ENCODE measurements at regions not wholly inside any gene's neighbourhood (a gene's known extent, or its start where the extent isn't known, plus 50 kb on each side); places are given as distances from the start of the nearest gene placed in this dataset.
"Not testable (repeated sequence)": the region's sequence is repeated elsewhere in the genome, so short reads cannot be mapped to it uniquely, and the experiment has no call there.

GRCh38 chr6:8177721-8178120, 75.4 kb upstream of the EEF1E1 start:
- H2AFZ ChIP-seq (ENCODE audit: low read depth, low read length) = no peak overlapping the region
- no peaks in the 10 kb centered on the region for H3K9me3 ChIP-seq (ENCODE audit: low read length)
- no peaks in the 10 kb centered on the region for H3K27me3 ChIP-seq (ENCODE audit: insufficient read depth, low read length)
- no peak overlapping the region for H3K4me3 ChIP-seq (ENCODE audit: low read length)
- H3K36me3 ChIP-seq (ENCODE audit: insufficient read depth, low read length) = no peaks in the 10 kb centered on the region
- peaks cover 36% of the 10 kb centered on the region for H3K4me1 ChIP-seq (ENCODE audit: insufficient read depth, low read length)

DNA sequence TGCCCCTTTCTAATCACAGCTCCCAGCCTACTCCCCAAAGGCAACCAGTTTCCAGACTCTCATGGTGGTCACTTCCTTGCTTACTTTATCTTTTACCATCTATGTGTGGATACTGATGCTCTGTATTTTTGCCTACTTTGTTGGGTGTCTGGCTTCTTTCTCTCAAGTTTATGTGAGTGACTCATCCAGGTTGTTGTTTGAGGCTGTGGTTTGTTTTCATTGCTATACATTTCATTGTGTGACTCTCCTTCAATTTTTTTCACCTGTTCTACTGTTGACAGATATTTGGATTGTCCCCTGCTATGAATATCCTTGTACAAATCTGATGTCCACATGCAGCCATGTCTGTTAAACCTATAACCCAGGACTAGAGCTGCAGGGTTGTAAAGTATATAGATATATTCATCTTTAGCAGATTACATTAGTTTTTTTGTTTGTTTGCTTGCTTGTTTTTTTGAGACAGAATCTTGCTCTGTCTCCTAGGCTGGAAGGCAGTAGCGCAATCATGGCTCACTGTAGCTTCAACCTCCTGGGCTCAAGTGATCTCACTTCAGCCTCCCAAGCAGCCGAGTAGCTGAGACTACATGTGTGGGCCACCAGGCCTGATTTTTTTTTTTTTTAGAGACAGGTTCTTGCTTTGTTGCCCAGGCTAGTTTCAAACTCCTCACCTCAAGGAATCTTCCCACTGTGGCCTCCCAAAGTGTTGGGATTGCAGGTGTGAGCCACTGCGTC, 72.9 kb upstream of the EEF1E1 start:
- Histone ChIP-seq H3K27me3 (ENCODE audit: insufficient read depth, low read length) (no peaks in the 10 kb centered on the region), H3K4me1 (ENCODE audit: insufficient read depth, low read length) (peaks cover 12% of the 10 kb centered on the region), H2AFZ (ENCODE audit: low read depth, low read length) (no peak overlapping the region), H3K9me3 (ENCODE audit: low read length) (no peaks in the 10 kb centered on the region), H3K4me3 (ENCODE audit: low read length) (no peak overlapping the region), H3K36me3 (ENCODE audit: insufficient read depth, low read length) (no peaks in the 10 kb centered on the region)

DNA sequence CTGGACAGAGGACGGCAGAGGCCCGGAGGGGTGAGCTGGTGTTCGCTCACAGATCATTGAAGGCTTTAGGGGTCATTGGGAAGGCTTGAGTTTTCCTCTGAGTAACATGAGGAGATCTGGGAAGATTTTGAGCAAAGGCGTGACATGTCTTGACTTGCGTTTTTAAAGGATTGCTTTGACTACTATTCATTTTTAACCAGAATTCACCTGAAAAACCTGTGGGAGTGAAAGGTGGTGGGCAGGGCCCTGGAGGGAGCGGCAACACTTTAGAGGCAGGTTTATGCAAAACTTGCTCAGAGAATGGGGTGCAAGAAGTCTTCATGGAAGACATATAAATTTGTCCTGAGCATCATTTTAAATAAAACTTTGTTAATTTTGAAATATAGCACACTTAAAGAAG, 72.2 kb upstream of the EEF1E1 start:
- Histone ChIP-seq H3K9me3 (ENCODE audit: low read length) (no peaks in the 10 kb centered on the region), H3K4me1 (ENCODE audit: insufficient read depth, low read length) (peaks cover 6% of the 10 kb centered on the region), H3K27me3 (ENCODE audit: insufficient read depth, low read length) (no peaks in the 10 kb centered on the region), H3K4me3 (ENCODE audit: low read length) (no peak overlapping the region), H3K36me3 (ENCODE audit: insufficient read depth, low read length) (no peaks in the 10 kb centered on the region), H2AFZ (ENCODE audit: low read depth, low read length) (no peak overlapping the region)

GRCh38 chr6:8172530-8172929, 70.2 kb upstream of the EEF1E1 start:
- H3K36me3 ChIP-seq (ENCODE audit: insufficient read depth, low read length) = no peaks in the 10 kb centered on the region
- H3K4me1 ChIP-seq (ENCODE audit: insufficient read depth, low read length) = no peaks in the 10 kb centered on the region
- H3K27me3 ChIP-seq (ENCODE audit: insufficient read depth, low read length) = no peaks in the 10 kb centered on the region
- H2AFZ ChIP-seq (ENCODE audit: low read depth, low read length) = no peak overlapping the region
- H3K4me3 ChIP-seq (ENCODE audit: low read length) = no peak overlapping the region
- peaks cover 2% of the 10 kb centered on the region for H3K9me3 ChIP-seq (ENCODE audit: low read length)

DNA sequence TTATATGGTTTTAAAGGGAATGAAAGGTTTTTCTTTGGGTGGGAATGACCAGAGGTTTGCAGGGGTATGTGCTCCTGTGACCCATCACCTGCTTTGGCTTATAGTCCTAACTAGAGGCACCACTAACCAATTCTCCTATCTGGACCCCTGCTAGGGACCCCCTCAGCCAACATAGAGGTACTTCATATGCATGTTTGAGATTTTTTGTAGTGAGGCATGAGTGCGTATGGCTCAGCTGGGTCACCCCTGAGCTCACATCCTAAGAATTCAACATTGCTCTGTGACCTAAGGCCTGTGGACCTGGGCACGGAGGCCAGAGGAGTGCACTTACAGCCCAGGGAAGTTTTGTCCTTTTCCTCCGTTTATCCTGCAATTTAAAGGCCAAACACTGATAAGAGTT, 68.4 kb upstream of the EEF1E1 start:
- Histone ChIP-seq H3K27me3 (ENCODE audit: insufficient read depth, low read length) (no peaks in the 10 kb centered on the region), H3K9me3 (ENCODE audit: low read length) (peaks cover 2% of the 10 kb centered on the region), H3K4me1 (ENCODE audit: insufficient read depth, low read length) (no peaks in the 10 kb centered on the region), H2AFZ (ENCODE audit: low read depth, low read length) (no peak overlapping the region), H3K36me3 (ENCODE audit: insufficient read depth, low read length) (no peaks in the 10 kb centered on the region), H3K4me3 (ENCODE audit: low read length) (no peak overlapping the region)

DNA sequence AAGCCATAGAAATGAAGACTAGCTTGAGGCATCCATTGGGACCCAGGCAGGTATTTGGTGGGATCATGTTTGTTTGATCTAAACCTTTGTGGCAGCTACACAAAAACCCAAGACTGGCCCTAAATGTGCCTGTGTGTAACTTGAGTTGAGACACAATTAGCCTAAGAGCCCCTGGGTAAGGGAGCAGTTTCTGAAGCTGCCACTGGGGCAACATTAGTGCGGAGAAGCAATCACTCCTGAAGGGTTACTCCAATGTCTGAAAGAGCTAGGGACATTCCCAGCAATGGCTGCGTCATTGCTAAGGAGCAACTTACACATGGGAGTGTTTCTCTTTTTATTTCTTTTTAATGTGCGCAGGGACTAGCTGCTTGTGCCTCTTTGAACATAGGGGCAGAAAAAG, 67.9 kb upstream of the EEF1E1 start:
- Histone ChIP-seq H3K4me3 (ENCODE audit: low read length) (no peak overlapping the region), H2AFZ (ENCODE audit: low read depth, low read length) (no peak overlapping the region), H3K4me1 (ENCODE audit: insufficient read depth, low read length) (no peaks in the 10 kb centered on the region), H3K36me3 (ENCODE audit: insufficient read depth, low read length) (no peaks in the 10 kb centered on the region), H3K9me3 (ENCODE audit: low read length) (peaks cover 2% of the 10 kb centered on the region), H3K27me3 (ENCODE audit: insufficient read depth, low read length) (no peaks in the 10 kb centered on the region)

DNA sequence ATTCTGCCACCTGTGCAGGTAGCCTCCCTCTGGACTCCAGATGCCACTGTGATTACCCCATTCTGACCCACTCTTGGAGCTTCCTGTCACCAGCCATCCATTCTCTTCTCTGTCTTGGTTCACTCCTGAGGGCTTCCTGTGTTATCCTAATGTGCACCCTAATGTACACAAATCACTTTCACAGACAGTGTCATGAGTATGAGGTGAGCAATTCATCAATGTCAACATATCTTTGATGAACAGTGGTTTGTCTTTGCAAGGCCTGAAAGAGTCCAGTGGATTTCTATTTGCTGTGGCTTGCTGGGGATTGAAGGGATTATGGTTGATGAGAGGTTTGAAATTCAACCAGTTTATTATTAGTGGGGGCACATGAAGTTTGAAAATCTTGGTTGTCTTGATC, 63.8 kb upstream of the EEF1E1 start:
- H2AFZ ChIP-seq (ENCODE audit: low read depth, low read length) = no peak overlapping the region
- H3K9me3 ChIP-seq (ENCODE audit: low read length) = peaks cover 4% of the 10 kb centered on the region
- H3K27me3 ChIP-seq (ENCODE audit: insufficient read depth, low read length) = no peaks in the 10 kb centered on the region
- no peaks in the 10 kb centered on the region for H3K4me1 ChIP-seq (ENCODE audit: insufficient read depth, low read length)
- no peak overlapping the region for H3K4me3 ChIP-seq (ENCODE audit: low read length)
- no peaks in the 10 kb centered on the region for H3K36me3 ChIP-seq (ENCODE audit: insufficient read depth, low read length)

DNA sequence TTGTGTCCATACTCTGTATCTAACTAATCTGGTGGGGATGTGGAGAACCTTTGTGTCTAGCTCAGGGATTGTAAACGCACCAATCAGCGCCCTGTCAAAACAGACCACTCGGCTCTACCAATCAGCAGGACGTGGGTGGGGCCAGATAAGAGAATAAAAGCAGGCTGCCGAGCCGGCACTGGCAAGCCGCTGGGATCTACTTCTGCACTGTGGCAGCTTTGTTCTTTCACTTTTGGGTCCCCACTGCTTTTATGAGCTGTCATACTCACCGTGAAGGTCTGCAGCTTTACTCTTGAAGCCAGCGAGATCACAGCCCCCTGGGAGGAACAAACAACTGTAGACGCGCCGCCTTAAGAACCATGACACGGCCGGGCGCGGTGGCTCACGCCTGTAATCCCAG, 62.7 kb upstream of the EEF1E1 start:
- H3K36me3 ChIP-seq (ENCODE audit: insufficient read depth, low read length) = not testable (repeated sequence)

DNA sequence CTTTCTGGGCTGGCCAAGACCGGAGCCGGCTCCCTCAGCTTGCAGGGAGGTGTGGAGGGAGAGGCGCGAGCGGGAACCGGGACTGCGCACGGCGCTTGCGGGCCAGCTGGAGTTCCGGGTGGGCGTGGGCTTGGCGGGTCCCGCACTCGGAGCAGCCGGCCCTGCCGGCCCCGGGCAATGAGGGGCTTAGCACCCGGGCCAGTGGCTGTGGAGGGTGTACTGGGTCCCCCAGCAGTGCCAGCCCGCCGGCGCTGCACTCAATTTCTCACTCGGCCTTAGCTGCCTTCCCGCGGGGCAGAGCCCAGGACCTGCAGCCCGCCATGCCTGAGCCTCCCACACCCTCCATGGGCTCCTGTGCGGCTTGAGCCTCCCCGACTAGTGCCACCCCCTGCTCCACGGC, 61.9 kb upstream of the EEF1E1 start:
- not testable (repeated sequence) for H3K36me3 ChIP-seq (ENCODE audit: insufficient read depth, low read length); H3K9me3 ChIP-seq (ENCODE audit: low read length); H3K4me1 ChIP-seq (ENCODE audit: insufficient read depth, low read length); H3K27me3 ChIP-seq (ENCODE audit: insufficient read depth, low read length); H2AFZ ChIP-seq (ENCODE audit: low read depth, low read length); H3K4me3 ChIP-seq (ENCODE audit: low read length)

More for the DNA sequence above, 62.7 kb upstream of the EEF1E1 start:
- H2AFZ ChIP-seq (ENCODE audit: low read depth, low read length); H3K27me3 ChIP-seq (ENCODE audit: insufficient read depth, low read length); H3K4me3 ChIP-seq (ENCODE audit: low read length); H3K4me1 ChIP-seq (ENCODE audit: insufficient read depth, low read length); H3K9me3 ChIP-seq (ENCODE audit: low read length): not testable (repeated sequence)

- Histone ChIP-seq H3K36me3 (ENCODE audit: insufficient read depth, low read length) (no peaks in the 10 kb centered on the region), H3K27me3 (ENCODE audit: insufficient read depth, low read length) (no peaks in the 10 kb centered on the region), H3K4me3 (ENCODE audit: low read length) (no peak overlapping the region), H3K4me1 (ENCODE audit: insufficient read depth, low read length) (no peaks in the 10 kb centered on the region), H2AFZ (ENCODE audit: low read depth, low read length) (no peak overlapping the region), H3K9me3 (ENCODE audit: low read length) (peaks cover 2% of the 10 kb centered on the region)
Measured at GRCh38 chr6:8159966-8160365, 57.6 kb upstream of the EEF1E1 start.

- Histone ChIP-seq H2AFZ (ENCODE audit: low read depth, low read length) (no peak overlapping the region), H3K9me3 (ENCODE audit: low read length) (peaks cover 2% of the 10 kb centered on the region), H3K27me3 (ENCODE audit: insufficient read depth, low read length) (no peaks in the 10 kb centered on the region), H3K36me3 (ENCODE audit: insufficient read depth, low read length) (no peaks in the 10 kb centered on the region), H3K4me3 (ENCODE audit: low read length) (no peak overlapping the region), H3K4me1 (ENCODE audit: insufficient read depth, low read length) (no peaks in the 10 kb centered on the region)
Measured at GRCh38 chr6:8157839-8158238, 55.5 kb upstream of the EEF1E1 start.

GRCh38 chr6:8155259-8156012, 53.1 kb upstream of the EEF1E1 start:
- H3K9me3 ChIP-seq (ENCODE audit: low read length) = no peaks in the 10 kb centered on the region
- no peaks in the 10 kb centered on the region for H3K4me1 ChIP-seq (ENCODE audit: insufficient read depth, low read length)
- H3K27me3 ChIP-seq (ENCODE audit: insufficient read depth, low read length) = no peaks in the 10 kb centered on the region
- H2AFZ ChIP-seq (ENCODE audit: low read depth, low read length) = no peak overlapping the region
- no peaks in the 10 kb centered on the region for H3K36me3 ChIP-seq (ENCODE audit: insufficient read depth, low read length)
- no peak overlapping the region for H3K4me3 ChIP-seq (ENCODE audit: low read length)
